Dedifferentiated amniotic fluid mesenchymal stem cell (primary cell): ENCODE measurements at regions not wholly inside any gene's neighbourhood (a gene's known extent, or its start where the extent isn't known, plus 50 kb on each side); places are given as distances from the start of the nearest gene placed in this dataset.
"Not testable (repeated sequence)": the region's sequence is repeated elsewhere in the genome, so short reads cannot be mapped to it uniquely, and the experiment has no call there.

Experiments used
- DNase-seq: peaks from one replicate; pipeline ENCODE4 v3.0.0-alpha.2; 2016; ENCODE audit errors: extremely low spot score

GRCh38 chr5:28929366-28929765 is 1891.0 kb upstream of the CDH9 start:
- DNase-seq: not testable (repeated sequence)

- not testable (repeated sequence) for DNase-seq
Measured at GRCh38 chr5:28928327-28928790, 1890.0 kb upstream of the CDH9 start.

GRCh38 chr5:28927559-28928326 is 1889.4 kb upstream of the CDH9 start:
- DNase-seq: no peak

DNA sequence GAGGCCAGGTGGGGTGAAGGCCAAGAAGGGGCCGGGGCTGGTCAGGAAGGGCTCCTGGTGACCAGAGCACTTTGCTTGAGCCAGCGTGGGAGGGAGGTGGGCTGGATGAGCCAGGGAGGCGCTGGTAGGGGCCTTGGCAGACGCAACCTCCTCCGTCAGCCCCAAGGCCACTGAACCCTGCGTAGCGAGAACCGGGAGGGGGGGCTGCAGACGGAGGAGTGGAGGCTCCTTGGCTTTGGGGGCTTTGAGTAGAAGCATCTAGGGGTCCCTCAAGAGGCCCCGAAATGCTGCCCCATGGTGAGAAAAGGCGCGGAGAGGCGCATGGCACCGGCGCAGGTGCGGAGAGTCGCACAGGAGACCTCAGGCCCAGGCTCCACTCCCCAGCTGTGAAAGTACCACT is 1888.0 kb upstream of the CDH9 start:
- DNase-seq: no peak

DNA sequence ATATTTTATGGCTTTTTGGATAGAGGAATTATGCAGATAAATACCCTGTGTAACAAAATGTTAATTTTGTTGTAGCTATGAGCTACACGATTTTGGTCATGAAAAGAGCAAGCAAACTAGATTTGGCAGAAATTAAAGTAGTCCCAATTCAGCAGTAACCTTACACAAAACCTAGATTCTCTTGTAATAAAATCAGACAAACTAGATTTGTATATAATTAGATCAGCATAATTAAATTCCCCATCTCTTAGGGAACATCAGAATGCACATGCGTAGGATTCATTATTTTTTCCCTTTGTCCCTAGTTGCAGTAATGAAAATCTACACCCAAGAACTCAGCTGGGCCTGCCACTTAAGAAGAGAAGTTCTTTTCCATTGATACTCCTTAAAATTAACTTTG is 1879.2 kb upstream of the CDH9 start:
- DNase-seq: no peak

DNA sequence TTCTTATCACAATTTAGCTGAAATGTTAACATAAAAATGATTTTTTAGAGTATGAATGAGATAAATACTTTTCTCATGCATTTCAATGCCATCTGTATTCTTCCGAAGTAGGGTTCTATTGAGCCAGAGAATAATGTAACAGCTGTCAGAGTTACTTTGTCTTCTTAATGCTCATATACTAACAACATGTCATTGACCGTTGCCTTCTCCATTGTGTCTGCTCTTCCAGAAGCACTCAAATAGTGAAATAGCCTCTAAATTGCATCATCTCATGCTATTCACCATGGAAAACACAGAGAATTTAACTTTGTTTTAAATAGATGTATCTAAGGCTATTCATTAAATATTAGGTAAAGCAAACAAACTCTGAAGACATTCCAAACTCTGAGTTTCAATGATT is 1875.9 kb upstream of the CDH9 start:
- no peak for DNase-seq

DNA sequence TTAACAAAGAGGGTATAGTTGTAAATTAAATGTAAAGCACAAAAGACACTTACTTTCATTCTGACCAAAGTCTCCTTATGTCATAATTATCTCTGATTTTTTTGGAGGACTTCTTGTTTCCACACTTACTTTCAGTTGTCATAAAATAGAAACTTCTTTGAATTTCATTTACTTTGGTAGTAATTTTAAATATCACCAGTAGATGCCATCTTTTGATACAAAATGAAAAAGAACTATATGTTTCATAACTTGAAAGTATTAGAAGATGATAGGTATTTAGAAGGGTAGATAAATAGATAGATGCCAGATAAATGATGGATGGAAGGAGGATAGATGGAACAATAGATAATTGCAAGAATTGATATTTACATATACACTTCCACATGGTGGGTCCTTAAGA is 1865.3 kb upstream of the CDH9 start:
- no peak for DNase-seq

- no peak for DNase-seq
Measured at GRCh38 chr5:28896949-28897348, 1858.6 kb upstream of the CDH9 start.

- DNase-seq: no peak
Measured at GRCh38 chr5:28880936-28881335, 1842.5 kb upstream of the CDH9 start.

GRCh38 chr5:28877050-28877449 is 1838.7 kb upstream of the CDH9 start:
- DNase-seq: no peak

DNA sequence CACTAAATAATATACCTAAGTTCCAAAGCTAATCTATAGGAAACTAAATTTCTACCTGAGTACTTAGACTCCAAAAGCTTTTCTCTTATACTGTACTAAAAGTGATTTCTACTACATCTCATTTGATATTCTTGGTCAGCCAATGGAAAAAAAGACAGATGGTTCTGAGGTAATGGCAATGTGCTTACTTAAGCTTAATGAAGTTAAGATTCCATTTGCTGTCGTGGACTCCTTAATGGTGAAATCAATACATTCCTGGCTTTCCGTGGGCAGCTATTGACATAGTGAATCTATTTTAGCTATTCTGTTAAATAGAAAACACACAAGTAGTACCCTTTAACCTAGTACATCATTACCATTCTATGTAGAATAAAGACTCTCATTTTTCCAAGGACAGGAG is 1825.6 kb upstream of the CDH9 start:
- no peak for DNase-seq

DNA sequence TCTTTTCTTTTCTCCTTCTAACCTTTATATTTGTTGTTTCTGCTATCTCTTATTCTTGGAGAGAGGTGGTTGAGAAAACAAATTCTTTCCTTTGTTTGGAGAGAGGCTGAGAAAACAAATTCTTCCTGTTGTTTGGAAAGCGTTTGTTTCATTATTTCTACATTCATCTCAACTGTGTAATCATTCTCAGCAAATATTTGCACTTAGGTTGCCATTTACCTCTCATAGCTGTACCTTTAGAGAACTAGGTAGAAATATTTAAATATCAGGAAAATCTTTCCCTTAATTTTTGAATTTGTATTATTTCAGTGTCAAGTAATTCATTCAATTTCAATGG is 1824.4 kb upstream of the CDH9 start:
- no peak for DNase-seq

GRCh38 chr5:28862137-28862859 is 1823.9 kb upstream of the CDH9 start:
- DNase-seq: no peak

- peak; percentile 26 for DNase-seq
Measured at GRCh38 chr5:28855626-28856025, 1817.2 kb upstream of the CDH9 start.

DNA sequence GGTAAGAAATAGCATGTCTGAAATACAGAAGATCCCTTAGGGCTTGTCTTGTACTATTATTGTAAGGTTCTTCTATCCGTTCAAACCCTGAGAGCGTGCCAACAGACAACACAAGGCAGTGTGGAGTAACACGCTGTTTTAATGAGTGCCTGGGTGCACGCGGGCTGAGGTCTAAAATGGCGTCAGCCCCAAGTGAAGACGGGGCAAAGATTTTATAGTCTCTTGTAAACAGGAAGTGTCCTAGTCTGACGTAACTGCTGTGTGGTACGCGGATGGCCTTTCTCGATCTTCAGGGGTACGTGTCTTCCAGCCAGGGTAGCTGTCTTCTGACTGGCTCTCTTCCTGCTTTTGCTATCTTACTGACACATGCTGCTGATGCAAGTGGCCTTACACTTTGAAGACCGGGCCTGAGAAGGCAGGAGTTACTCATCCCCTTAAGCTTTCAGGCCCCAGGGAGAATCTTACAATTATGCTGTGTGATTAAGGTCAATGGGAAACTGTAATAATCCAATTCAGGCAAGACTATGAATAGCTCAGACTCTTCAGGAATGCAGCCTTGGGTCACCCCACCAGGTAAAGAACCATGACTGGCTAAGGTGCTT is 1812.0 kb upstream of the CDH9 start:
- DNase-seq: no peak

DNA sequence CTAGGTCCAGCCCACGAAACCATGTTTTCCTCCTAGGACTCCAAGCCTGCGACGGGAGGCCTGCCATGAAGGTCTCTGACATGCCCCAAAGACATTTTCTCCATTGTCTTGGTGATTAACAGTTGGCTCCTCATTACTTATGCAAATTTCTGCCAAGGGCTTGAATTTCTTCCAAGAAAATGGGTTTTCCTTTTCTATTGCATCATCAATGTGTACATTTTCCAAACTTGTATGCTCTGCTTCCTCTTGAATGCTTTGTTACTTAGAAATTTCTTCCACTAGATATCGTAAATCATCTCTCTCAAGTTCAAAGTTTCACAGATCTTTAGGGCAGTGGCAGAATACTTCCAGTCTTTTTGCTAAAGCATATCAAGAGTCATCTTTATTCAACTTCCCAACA is 1792.7 kb upstream of the CDH9 start:
- DNase-seq: no peak

- no peak for DNase-seq
Measured at GRCh38 chr5:28823231-28823630, 1784.8 kb upstream of the CDH9 start.

GRCh38 chr5:28822071-28822470 is 1783.7 kb upstream of the CDH9 start:
- DNase-seq: no peak

- DNase-seq: no peak
Measured at GRCh38 chr5:28810751-28811136, 1772.4 kb upstream of the CDH9 start.

- DNase-seq: no peak
Measured at GRCh38 chr5:28809811-28810750, 1771.7 kb upstream of the CDH9 start.

DNA sequence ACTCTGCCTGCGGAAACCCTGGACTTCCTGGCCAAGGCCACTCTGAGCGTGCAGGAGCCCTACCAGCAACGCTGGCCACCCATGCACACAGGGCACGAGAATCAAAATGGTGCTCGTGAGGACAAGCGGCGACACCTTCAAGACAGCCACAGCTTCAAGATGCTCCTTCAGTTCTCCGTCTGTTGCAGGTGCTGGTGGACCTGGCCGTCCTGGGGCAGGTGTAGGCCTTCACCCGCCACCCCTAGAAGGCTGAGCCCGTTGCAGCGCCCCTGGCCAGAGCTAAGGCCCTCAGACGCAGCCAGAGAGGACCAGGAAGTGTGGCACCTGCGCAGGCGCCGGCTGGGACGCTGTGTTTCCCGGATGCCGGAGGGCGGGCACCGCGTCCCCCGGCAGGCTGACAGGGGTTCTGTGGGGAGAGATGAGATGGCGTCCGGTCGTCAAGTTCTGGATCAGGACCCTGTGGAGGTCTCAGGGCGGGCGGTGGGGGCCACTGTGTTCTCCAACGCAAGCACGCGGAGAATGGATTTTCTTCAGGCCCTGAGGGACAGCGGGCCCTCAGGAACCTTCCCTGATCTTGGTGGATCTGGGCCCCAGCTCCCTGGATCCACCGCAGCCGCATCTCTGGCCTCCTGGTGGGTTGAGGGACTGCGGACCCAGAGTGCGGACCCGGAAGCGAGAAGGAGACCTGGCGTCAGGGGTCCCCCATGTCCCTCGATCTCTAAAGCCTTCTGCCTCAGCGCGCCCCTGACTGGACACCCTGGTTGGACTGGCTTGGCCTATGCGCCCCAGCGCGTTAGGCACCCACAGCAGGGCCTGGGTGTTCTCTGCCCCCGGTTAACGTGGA is 1770.8 kb upstream of the CDH9 start:
- no peak for DNase-seq
